Choroid plexus epithelial cell (primary cell): ENCODE measurements at regions not wholly inside any gene's neighbourhood (a gene's known extent, or its start where the extent isn't known, plus 50 kb on each side); places are given as distances from the start of the nearest gene placed in this dataset.

Source experiments
- DNase-seq: peaks from one replicate; pipeline ENCODE4 v3.0.0-alpha.2; 2010; ENCODE audit warnings: low read depth
- H3K4me3 ChIP-seq: 2 replicates; pipeline ENCODE4 v1.5.1; 2011; ENCODE audit warnings: low read depth, mild to moderate bottlenecking, control low read depth, low read length, moderate library complexity
- TF ChIP-seq, protein P1 (sequence below): conservative IDR thresholded peaks from 2 replicates; pipeline ENCODE4 v1.5.1; 2011; ENCODE audit warnings: low read depth, mild to moderate bottlenecking, control low read depth, inconsistent platforms, low read length, moderate library complexity

DNA sequence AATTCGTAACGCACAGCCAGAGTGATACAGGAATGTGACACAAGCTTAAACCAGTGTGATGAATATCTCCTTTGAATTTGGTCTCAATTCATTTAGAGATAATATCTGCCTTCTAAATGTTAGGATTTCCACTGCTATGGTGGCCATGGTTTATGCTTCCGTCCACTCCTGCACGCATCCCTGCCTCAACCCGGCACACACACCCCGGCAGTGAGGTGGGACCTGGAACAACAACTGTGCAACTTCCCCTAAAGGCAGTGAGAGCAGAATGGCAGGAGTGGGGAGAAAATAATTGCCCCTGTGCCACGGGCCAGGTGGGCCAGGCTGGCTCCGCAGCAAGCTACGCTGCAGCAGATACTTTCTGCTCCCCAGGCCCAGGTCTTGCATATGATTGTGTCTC, 72.6 kb upstream of the CPEB4 start:
- DNase-seq = no peak
- H3K4me3 ChIP-seq = no peak overlapping the region
- TF ChIP-seq, protein P1, sequence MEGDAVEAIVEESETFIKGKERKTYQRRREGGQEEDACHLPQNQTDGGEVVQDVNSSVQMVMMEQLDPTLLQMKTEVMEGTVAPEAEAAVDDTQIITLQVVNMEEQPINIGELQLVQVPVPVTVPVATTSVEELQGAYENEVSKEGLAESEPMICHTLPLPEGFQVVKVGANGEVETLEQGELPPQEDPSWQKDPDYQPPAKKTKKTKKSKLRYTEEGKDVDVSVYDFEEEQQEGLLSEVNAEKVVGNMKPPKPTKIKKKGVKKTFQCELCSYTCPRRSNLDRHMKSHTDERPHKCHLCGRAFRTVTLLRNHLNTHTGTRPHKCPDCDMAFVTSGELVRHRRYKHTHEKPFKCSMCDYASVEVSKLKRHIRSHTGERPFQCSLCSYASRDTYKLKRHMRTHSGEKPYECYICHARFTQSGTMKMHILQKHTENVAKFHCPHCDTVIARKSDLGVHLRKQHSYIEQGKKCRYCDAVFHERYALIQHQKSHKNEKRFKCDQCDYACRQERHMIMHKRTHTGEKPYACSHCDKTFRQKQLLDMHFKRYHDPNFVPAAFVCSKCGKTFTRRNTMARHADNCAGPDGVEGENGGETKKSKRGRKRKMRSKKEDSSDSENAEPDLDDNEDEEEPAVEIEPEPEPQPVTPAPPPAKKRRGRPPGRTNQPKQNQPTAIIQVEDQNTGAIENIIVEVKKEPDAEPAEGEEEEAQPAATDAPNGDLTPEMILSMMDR = no peak

- TF ChIP-seq, protein P1 = no peak
- no peak for DNase-seq
- no peak overlapping the region for H3K4me3 ChIP-seq
Measured at GRCh38 chr5:173816728-173817127, 71.4 kb upstream of the CPEB4 start.

GRCh38 chr5:173817561-173817960, 70.6 kb upstream of the CPEB4 start:
- H3K4me3 ChIP-seq = no peak overlapping the region
- TF ChIP-seq, protein P1 = no peak
- no peak for DNase-seq

- no peak overlapping the region for H3K4me3 ChIP-seq
- TF ChIP-seq, protein P1 = no peak
- DNase-seq = no peak
Measured at GRCh38 chr5:173819521-173819920, 68.6 kb upstream of the CPEB4 start.

GRCh38 chr5:173823274-173823644, 64.9 kb upstream of the CPEB4 start:
- no peak for DNase-seq
- TF ChIP-seq, protein P1 = no peak
- no peak overlapping the region for H3K4me3 ChIP-seq

- no peak overlapping the region for H3K4me3 ChIP-seq
- TF ChIP-seq, protein P1 = no peak
- peak; percentile 95 for DNase-seq
Measured at GRCh38 chr5:173823721-173824567, 64.2 kb upstream of the CPEB4 start.
